ENCODE measurements at regions not wholly inside any gene's neighbourhood (a gene's known extent, or its start where the extent isn't known, plus 50 kb on each side); places are given as distances from the start of the nearest gene placed in this dataset.

GRCh38 chr5:125411071-125411743 is 664.8 kb upstream of the ZNF608 start:
- no peak for TF ChIP-seq CTCF (IDR thresholded peaks at IDR 0.05)
- no peak for TF ChIP-seq POLR2A (IDR thresholded peaks at IDR 0.05)
